DMS114 treated with DMSO at 0.1 percent for 48 hours (cell line): ENCODE measurements at regions not wholly inside any gene's neighbourhood (a gene's known extent, or its start where the extent isn't known, plus 50 kb on each side); places are given as distances from the start of the nearest gene placed in this dataset.

Source experiments
- DNase-seq: peaks from one replicate; lab custom pipeline; 2025; ENCODE audit not compliant: unreplicated experiment; lab: John Stamatoyannopoulos, UW

GRCh38 chr10:44064987-44065787 lies 319.7 kb downstream of the CXCL12 start:
- no peak for DNase-seq

GRCh38 chr10:44064317-44064716 lies 320.6 kb downstream of the CXCL12 start:
- no peak for DNase-seq

- no peak for DNase-seq
These were observed 321.2 kb downstream of the CXCL12 start for GRCh38 chr10:44063686-44064085.

- DNase-seq: no peak
These were observed 324.2 kb downstream of the CXCL12 start for GRCh38 chr10:44060719-44061118.

GRCh38 chr10:44060221-44060620 lies 324.7 kb downstream of the CXCL12 start:
- DNase-seq: no peak

- DNase-seq: no peak
These were observed 326.6 kb downstream of the CXCL12 start for GRCh38 chr10:44058259-44058658.

GRCh38 chr10:44056967-44057805 lies 327.7 kb downstream of the CXCL12 start:
- DNase-seq: no peak

- no peak for DNase-seq
These were observed 328.7 kb downstream of the CXCL12 start for GRCh38 chr10:44056206-44056605.

- DNase-seq: no peak
These were observed 330.9 kb downstream of the CXCL12 start for GRCh38 chr10:44054046-44054445.

- DNase-seq: no peak
These were observed 331.5 kb downstream of the CXCL12 start for GRCh38 chr10:44053391-44053790.

- no peak for DNase-seq
These were observed 333.1 kb downstream of the CXCL12 start for GRCh38 chr10:44051584-44052385.

GRCh38 chr10:44051091-44051490 lies 333.8 kb downstream of the CXCL12 start:
- no peak for DNase-seq

- no peak for DNase-seq
These were observed 335.4 kb downstream of the CXCL12 start for GRCh38 chr10:44049301-44050015.

- DNase-seq: no peak
These were observed 337.5 kb downstream of the CXCL12 start for GRCh38 chr10:44047361-44047760.

GRCh38 chr10:44046605-44047004 lies 338.3 kb downstream of the CXCL12 start:
- no peak for DNase-seq

GRCh38 chr10:44045020-44045419 lies 339.9 kb downstream of the CXCL12 start:
- DNase-seq: no peak

GRCh38 chr10:44044549-44044948 lies 340.3 kb downstream of the CXCL12 start:
- DNase-seq: no peak

GRCh38 chr10:44043646-44044375 lies 341.1 kb downstream of the CXCL12 start:
- no peak for DNase-seq

- DNase-seq: no peak
These were observed 341.8 kb downstream of the CXCL12 start for GRCh38 chr10:44042926-44043602.
